Parathyroid adenoma (tissue), 2 donors: ENCODE measurements at regions not wholly inside any gene's neighbourhood (a gene's known extent, or its start where the extent isn't known, plus 50 kb on each side); places are given as distances from the start of the nearest gene placed in this dataset.

Source experiments
- H2AFZ ChIP-seq: fragments of 300-600 bp; sonication (generic); one replicate; pipeline ENCODE4 v1.7.0; 2017; ENCODE audit warnings: antibody characterized with exemption, mild to moderate bottlenecking
- H3K27ac ChIP-seq: fragments of 300-600 bp; sonication (generic); one replicate; pipeline ENCODE4 v1.7.0; 2017
- H3K27me3 ChIP-seq: fragments of 300-600 bp; sonication (generic); one replicate; pipeline ENCODE4 v1.7.0; 2017; ENCODE audit warnings: low read length; ENCODE audit not compliant: control insufficient read depth, insufficient read depth
- H3K36me3 ChIP-seq: fragments of 300-600 bp; sonication (generic); one replicate; pipeline ENCODE4 v1.7.0; 2017; ENCODE audit warnings: low read length; ENCODE audit not compliant: control insufficient read depth, insufficient read depth
- H3K4me1 ChIP-seq: fragments of 300-600 bp; sonication (generic); one replicate; pipeline ENCODE4 v1.7.0; 2017; ENCODE audit warnings: control low read depth
- H3K4me2 ChIP-seq: fragments of 300-600 bp; sonication (generic); one replicate; pipeline ENCODE4 v1.7.0; 2017; ENCODE audit warnings: low read length
- H3K4me3 ChIP-seq: fragments of 300-600 bp; sonication (generic); one replicate; pipeline ENCODE4 v1.7.0; 2017; ENCODE audit warnings: low read depth, low read length
- H3K79me2 ChIP-seq: fragments of 300-600 bp; sonication (generic); one replicate; pipeline ENCODE4 v1.7.0; 2017; ENCODE audit warnings: control low read depth
- H3K9ac ChIP-seq: fragments of 300-600 bp; sonication (generic); one replicate; pipeline ENCODE4 v1.7.0; 2017; ENCODE audit warnings: mild to moderate bottlenecking
- H3K9me3 ChIP-seq: fragments of 300-600 bp; sonication (generic); one replicate; pipeline ENCODE4 v1.7.0; 2017; ENCODE audit warnings: low read length; ENCODE audit not compliant: control insufficient read depth
- CTCF ChIP-seq: fragments of 300-600 bp; sonication (generic); IDR thresholded peaks from one replicate; pipeline ENCODE4 v1.7.0; 2017; ENCODE audit warnings: antibody characterized with exemption, mild to moderate bottlenecking
- donor health status: primary hyperparathyroidism.

GRCh38 chr3:44186111-44186672, 55.5 kb upstream of the TOPAZ1 start:
- H3K9ac ChIP-seq: no peak overlapping the region
- no peaks in the 10 kb centered on the region for H3K27me3 ChIP-seq
- TF ChIP-seq CTCF: no peak
- H3K79me2 ChIP-seq: no peaks in the 10 kb centered on the region
- H3K9me3 ChIP-seq: no peaks in the 10 kb centered on the region
- no peak overlapping the region for H2AFZ ChIP-seq
- H3K36me3 ChIP-seq: no peaks in the 10 kb centered on the region
- H3K4me2 ChIP-seq: no peak overlapping the region
- no peaks in the 10 kb centered on the region for H3K4me1 ChIP-seq
- H3K27ac ChIP-seq: no peak overlapping the region
- no peak overlapping the region for H3K4me3 ChIP-seq

- TF ChIP-seq CTCF: no peak
- no peaks in the 10 kb centered on the region for H3K27me3 ChIP-seq
These were observed 55.0 kb upstream of the TOPAZ1 start for GRCh38 chr3:44186712-44187111.

More at GRCh38 chr3:44186712-44187111, 55.0 kb upstream of the TOPAZ1 start:
- no peak overlapping the region for H2AFZ ChIP-seq
- H3K36me3 ChIP-seq: no peaks in the 10 kb centered on the region
- no peak overlapping the region for H3K4me2 ChIP-seq
- H3K4me3 ChIP-seq: no peak overlapping the region
- no peaks in the 10 kb centered on the region for H3K9me3 ChIP-seq
- H3K27ac ChIP-seq: no peak overlapping the region
- no peaks in the 10 kb centered on the region for H3K79me2 ChIP-seq
- no peak overlapping the region for H3K9ac ChIP-seq
- no peaks in the 10 kb centered on the region for H3K4me1 ChIP-seq
